GM18520 (cell line): ENCODE measurements at regions not wholly inside any gene's neighbourhood (a gene's known extent, or its start where the extent isn't known, plus 50 kb on each side); places are given as distances from the start of the nearest gene placed in this dataset.

ENCODE experiments used
- ATAC-seq: cut with Tn5 transposase; IDR thresholded peaks from one replicate; pipeline ENCODE4 v1.9.1; 2021; ENCODE audit not compliant: unreplicated experiment

DNA sequence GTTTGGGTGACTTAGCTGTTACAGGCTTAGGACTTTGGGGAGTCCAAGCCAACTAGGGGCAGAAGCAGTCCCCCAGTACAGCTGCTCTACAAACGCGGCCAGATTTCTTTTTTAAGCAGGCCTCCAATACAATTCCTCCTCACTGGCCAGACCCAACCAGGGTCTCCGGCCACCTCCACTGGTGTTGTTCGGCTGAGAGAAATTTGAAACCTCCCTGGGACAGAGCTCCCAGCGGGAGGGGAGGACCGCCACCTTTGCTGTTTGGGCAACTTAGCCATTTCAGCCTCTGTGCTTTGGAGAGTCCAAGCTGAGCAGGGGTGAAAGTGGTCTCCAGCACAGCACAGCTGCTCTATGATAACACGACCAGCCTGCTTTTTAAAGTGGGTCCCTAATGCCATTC, 59.4 kb upstream of the KHDRBS2 start:
- no peak for ATAC-seq

GRCh38 chr6:62344850-62345249, 58.8 kb upstream of the KHDRBS2 start:
- no peak for ATAC-seq

- no peak for ATAC-seq
These were observed 52.5 kb upstream of the KHDRBS2 start for GRCh38 chr6:62338477-62338876.
